ENCODE measurements at regions not wholly inside any gene's neighbourhood (a gene's known extent, or its start where the extent isn't known, plus 50 kb on each side); places are given as distances from the start of the nearest gene placed in this dataset.

DNA sequence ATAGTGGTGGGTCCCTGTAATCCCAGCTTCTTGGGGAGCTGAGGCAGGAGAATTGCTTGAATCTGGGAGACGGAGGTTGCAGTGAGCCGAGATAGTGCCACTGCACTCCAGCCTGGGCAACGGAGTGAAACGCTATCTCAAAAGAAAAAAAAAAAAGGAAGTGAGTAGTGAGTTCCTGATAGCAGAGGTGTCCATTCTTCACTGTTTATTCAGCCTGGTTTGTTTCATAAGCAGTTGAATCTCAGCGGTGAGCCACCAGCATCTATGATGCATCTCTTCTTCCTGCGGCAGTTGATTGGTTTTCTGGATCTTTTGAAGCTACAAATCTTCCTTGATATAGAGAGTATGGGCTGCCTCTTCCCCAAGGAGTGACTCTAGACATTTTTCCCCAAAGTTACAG lies 316.1 kb upstream of the MTPN start:
- TF ChIP-seq, protein P1, sequence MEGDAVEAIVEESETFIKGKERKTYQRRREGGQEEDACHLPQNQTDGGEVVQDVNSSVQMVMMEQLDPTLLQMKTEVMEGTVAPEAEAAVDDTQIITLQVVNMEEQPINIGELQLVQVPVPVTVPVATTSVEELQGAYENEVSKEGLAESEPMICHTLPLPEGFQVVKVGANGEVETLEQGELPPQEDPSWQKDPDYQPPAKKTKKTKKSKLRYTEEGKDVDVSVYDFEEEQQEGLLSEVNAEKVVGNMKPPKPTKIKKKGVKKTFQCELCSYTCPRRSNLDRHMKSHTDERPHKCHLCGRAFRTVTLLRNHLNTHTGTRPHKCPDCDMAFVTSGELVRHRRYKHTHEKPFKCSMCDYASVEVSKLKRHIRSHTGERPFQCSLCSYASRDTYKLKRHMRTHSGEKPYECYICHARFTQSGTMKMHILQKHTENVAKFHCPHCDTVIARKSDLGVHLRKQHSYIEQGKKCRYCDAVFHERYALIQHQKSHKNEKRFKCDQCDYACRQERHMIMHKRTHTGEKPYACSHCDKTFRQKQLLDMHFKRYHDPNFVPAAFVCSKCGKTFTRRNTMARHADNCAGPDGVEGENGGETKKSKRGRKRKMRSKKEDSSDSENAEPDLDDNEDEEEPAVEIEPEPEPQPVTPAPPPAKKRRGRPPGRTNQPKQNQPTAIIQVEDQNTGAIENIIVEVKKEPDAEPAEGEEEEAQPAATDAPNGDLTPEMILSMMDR (conservative IDR thresholded peaks at IDR 0.05) = no peak
- TF ChIP-seq ZFX (IDR thresholded peaks at IDR 0.05) = no peak
- H3K27ac ChIP-seq = no peak overlapping the region

DNA sequence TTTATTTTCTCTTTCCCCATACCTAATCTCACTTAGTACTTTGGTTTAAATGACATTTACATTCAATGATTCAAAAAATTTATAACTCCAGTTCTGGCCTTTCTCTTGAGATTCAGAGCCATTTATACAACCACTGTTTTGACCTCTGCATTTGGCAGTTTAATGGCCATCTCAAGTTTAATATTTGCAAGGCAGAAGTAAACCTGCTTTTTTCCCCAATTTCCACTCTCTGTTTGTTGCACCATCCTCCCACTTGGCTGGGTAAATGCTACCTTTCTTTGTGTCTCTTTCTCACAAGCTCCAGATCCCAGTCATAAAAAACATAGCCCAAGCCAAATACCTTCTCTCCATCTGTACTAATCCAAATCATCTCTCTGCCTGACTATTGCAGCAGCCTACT lies 315.2 kb upstream of the MTPN start:
- no peak overlapping the region for H3K27ac ChIP-seq
- TF ChIP-seq ZFX (IDR thresholded peaks at IDR 0.05) = no peak
- TF ChIP-seq, protein P1 (conservative IDR thresholded peaks at IDR 0.05) = no peak

DNA sequence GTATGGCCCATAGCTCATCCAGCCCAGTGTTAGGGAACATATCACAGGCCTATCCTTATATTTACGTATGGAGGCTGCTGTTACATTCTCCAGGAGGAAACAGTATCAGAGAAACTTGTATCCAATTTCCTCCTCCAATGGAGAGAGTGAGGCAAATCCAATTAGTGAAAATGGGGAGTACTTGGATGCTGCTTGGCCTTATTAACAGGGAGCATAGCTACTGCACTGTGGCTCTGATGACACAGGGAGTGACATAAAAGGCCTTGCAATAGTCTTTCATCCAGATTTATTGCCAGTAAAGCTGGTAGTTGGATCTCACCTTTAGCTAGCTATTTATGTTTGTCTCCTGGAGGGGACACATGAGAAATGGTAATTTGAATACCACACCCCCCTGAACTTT lies 313.2 kb upstream of the MTPN start:
- TF ChIP-seq ZFX (IDR thresholded peaks at IDR 0.05) = no peak
- TF ChIP-seq, protein P1 (conservative IDR thresholded peaks at IDR 0.05) = no peak
- H3K27ac ChIP-seq = no peak overlapping the region

DNA sequence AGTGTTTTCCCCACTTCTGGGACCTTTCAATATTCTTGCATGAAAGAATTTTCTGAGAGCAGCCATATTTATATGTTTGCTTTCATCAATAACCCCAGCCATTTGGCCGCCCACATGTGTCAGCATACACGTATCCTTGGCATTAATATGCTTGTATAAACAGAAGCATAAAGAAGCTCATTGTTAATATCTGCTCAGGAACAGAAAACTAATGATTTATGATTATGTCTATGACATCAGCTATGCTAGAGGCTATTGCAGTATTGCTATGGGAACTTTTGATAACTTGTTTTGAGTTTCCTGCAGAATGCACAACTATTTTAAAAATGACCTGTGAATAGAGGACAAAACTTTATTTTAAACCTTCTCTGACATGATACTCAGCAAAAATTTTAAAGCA lies 300.9 kb upstream of the MTPN start:
- TF ChIP-seq ZFX (IDR thresholded peaks at IDR 0.05) = no peak
- TF ChIP-seq, protein P1 (conservative IDR thresholded peaks at IDR 0.05) = no peak
- no peak overlapping the region for H3K27ac ChIP-seq

DNA sequence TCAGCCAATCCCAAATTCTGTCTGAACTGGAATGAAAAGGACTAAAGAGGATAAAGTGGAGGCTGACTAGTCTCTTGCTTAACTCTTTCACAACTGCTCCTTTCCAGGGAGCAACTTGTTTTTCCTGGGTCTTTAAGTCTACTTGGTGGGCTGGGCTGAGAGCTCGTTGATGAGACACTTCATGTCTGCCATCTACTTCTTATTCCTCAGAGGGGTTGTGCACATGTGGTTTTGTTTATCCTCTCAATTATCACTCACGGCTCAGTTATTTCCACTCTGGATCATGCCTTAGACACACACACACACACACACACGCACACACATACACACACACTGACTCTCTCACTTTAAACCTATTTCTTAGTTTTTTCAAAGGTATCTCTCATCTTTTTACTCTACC lies 298.6 kb upstream of the MTPN start:
- H3K27ac ChIP-seq = no peak overlapping the region
- no peak for TF ChIP-seq ZFX (IDR thresholded peaks at IDR 0.05)
- TF ChIP-seq, protein P1 (conservative IDR thresholded peaks at IDR 0.05) = no peak

DNA sequence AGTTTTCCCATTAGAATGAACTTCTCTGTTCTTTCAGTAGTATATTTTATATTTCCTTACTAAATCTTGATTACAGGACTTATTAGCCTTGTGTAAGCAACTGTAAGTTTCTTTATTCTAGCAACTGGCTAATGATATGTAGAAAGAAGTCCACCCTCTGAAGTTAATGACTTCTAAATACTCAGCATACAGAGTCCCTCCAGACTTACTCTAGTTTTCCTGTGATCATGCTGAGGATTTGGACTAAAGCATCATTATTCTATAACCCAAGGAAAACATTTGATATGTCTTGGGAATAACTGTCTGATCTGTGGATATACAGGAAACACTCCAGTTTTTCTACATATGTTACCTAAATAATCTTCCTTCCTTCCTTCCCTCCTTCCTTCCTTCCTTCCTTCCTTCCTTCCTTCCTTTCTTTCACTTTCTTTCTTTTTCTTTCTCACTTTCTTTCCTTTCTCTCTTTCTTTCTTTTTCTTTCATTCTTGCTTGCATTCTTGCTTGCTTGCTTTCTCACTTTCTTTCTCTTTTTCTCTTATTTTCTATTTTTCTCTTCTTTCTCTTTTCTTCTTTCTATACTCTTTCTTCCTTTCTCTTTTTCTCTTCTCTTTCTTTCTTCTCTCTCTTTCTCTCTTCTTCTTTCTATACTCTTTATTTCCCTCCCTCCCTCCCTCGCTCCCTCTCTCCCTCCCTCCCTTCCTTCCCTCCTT lies 297.6 kb upstream of the MTPN start:
- TF ChIP-seq, protein P1 (conservative IDR thresholded peaks at IDR 0.05) = no peak
- no peak for TF ChIP-seq ZFX (IDR thresholded peaks at IDR 0.05)
- H3K27ac ChIP-seq = no peak overlapping the region

DNA sequence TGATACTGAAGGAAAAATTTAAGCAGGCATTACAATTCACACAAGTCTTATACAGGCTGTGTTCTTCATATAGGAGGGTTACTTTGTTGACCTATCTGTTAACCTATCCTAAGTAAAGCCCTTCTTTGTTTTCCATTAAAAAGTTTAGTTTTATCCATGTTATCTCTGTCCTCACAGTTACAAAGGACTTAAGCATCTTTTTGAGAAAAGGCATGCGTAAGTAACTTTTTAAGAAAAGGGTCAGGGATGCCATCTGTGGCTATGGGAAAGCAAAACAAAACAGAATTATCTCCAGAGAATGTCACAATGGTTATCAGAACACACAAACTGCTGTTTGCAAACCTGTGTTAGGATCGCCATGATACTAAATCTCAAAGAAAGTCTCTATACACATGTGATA lies 295.8 kb upstream of the MTPN start:
- no peak overlapping the region for H3K27ac ChIP-seq
- TF ChIP-seq, protein P1 (conservative IDR thresholded peaks at IDR 0.05) = no peak
- no peak for TF ChIP-seq ZFX (IDR thresholded peaks at IDR 0.05)

Data from C4-2B (cell line).